GM12892 (cell line): ENCODE measurements at regions not wholly inside any gene's neighbourhood (a gene's known extent, or its start where the extent isn't known, plus 50 kb on each side); places are given as distances from the start of the nearest gene placed in this dataset.

Experiments
- DNase-seq: peaks from one replicate; pipeline ENCODE4 v3.0.0; 2011; ENCODE audit not compliant: insufficient read length
- FAIRE-seq: peaks from 2 replicates; lab custom pipeline; 2011; peaks lifted over from hg19 to GRCh38; lab: Jason Lieb, UNC
- POLR2A ChIP-seq: IDR thresholded peaks from 2 replicates; pipeline ENCODE4 v1.6.1; 2011; ENCODE audit warnings: low read depth, low read length, control low read depth
- POLR2AphosphoS5 ChIP-seq: IDR thresholded peaks from 2 replicates; pipeline ENCODE4 v1.6.1; 2011; ENCODE audit warnings: low read depth, low read length, control low read depth
- TAF1 ChIP-seq: IDR thresholded peaks from 2 replicates; pipeline ENCODE4 v1.6.1; 2011; ENCODE audit warnings: low read depth, mild to moderate bottlenecking, control low read depth, low read length, borderline replicate concordance

- DNase-seq = no peak
- no peak for TF ChIP-seq POLR2A
- FAIRE-seq = no peak
Measured at GRCh38 chr11:134674974-134675373, 262.9 kb upstream of the B3GAT1 start.

GRCh38 chr11:134670961-134671370 lies 258.9 kb upstream of the B3GAT1 start:
- no peak for TF ChIP-seq POLR2A
- no peak for TF ChIP-seq POLR2AphosphoS5
- no peak for TF ChIP-seq TAF1
- no peak for DNase-seq
- FAIRE-seq = no peak

GRCh38 chr11:134670247-134670782 lies 258.3 kb upstream of the B3GAT1 start:
- no peak for FAIRE-seq
- DNase-seq = no peak
- TF ChIP-seq POLR2AphosphoS5 = no peak
- TF ChIP-seq POLR2A = no peak

- DNase-seq = no peak
- TF ChIP-seq POLR2A (no peak), TAF1 (no peak), POLR2AphosphoS5 (no peak)
- no peak for FAIRE-seq
Measured at GRCh38 chr11:134669796-134670195, 257.8 kb upstream of the B3GAT1 start.

- TF ChIP-seq POLR2AphosphoS5 (no peak), TAF1 (no peak), POLR2A (no peak)
- DNase-seq (no peak), FAIRE-seq (no peak)
Measured at GRCh38 chr11:134668796-134669195, 256.8 kb upstream of the B3GAT1 start.

GRCh38 chr11:134668076-134668475 lies 256.0 kb upstream of the B3GAT1 start:
- DNase-seq (no peak), FAIRE-seq (no peak)
- TF ChIP-seq POLR2A (no peak), POLR2AphosphoS5 (no peak), TAF1 (no peak)

- DNase-seq (no peak), FAIRE-seq (no peak)
- TF ChIP-seq POLR2AphosphoS5 = no peak
- TF ChIP-seq TAF1 = no peak
- no peak for TF ChIP-seq POLR2A
Measured at GRCh38 chr11:134667505-134667904, 255.5 kb upstream of the B3GAT1 start.

GRCh38 chr11:134667175-134667500 lies 255.1 kb upstream of the B3GAT1 start:
- DNase-seq (no peak), FAIRE-seq (no peak)
- TF ChIP-seq POLR2AphosphoS5 = no peak
- no peak for TF ChIP-seq TAF1
- no peak for TF ChIP-seq POLR2A

- TF ChIP-seq POLR2AphosphoS5 = no peak
- TF ChIP-seq TAF1 = no peak
- TF ChIP-seq POLR2A = no peak
- FAIRE-seq = no peak
- no peak for DNase-seq
Measured at GRCh38 chr11:134666273-134667174, 254.5 kb upstream of the B3GAT1 start.

GRCh38 chr11:134665571-134666270 lies 253.7 kb upstream of the B3GAT1 start:
- DNase-seq = no peak
- TF ChIP-seq TAF1 (no peak), POLR2AphosphoS5 (no peak), POLR2A (no peak)
- no peak for FAIRE-seq

- no peak for DNase-seq
- no peak for FAIRE-seq
- TF ChIP-seq TAF1 (no peak), POLR2AphosphoS5 (no peak), POLR2A (no peak)
Measured at GRCh38 chr11:134665188-134665535, 253.1 kb upstream of the B3GAT1 start.

- no peak for DNase-seq
- TF ChIP-seq POLR2AphosphoS5 (no peak), TAF1 (no peak), POLR2A (no peak)
- FAIRE-seq = no peak
Measured at GRCh38 chr11:134664447-134665187, 252.6 kb upstream of the B3GAT1 start.
